Osteocyte (in vitro differentiated cells): ENCODE measurements at regions not wholly inside any gene's neighbourhood (a gene's known extent, or its start where the extent isn't known, plus 50 kb on each side); places are given as distances from the start of the nearest gene placed in this dataset.

Experiments used
- DNase-seq: peaks from one replicate; pipeline ENCODE4 v3.0.0; 2021; ENCODE audit warnings: mixed read lengths; ENCODE audit not compliant: unreplicated experiment; ENCODE audit errors: extremely low spot score
- H3K27ac Mint-ChIP-seq: one replicate; pipeline ENCODE4 v1.8.0; 2021; ENCODE audit warnings: mild to moderate bottlenecking, mixed read lengths; ENCODE audit not compliant: unreplicated experiment
- H3K27me3 Mint-ChIP-seq: one replicate; pipeline ENCODE4 v1.8.0; 2021; ENCODE audit warnings: mixed read lengths; ENCODE audit not compliant: unreplicated experiment
- H3K36me3 Mint-ChIP-seq: one replicate; pipeline ENCODE4 v1.8.0; 2021; ENCODE audit warnings: mixed read lengths; ENCODE audit not compliant: unreplicated experiment
- H3K4me1 Mint-ChIP-seq: one replicate; pipeline ENCODE4 v1.8.0; 2021; ENCODE audit warnings: mixed read lengths; ENCODE audit not compliant: unreplicated experiment
- H3K4me3 Mint-ChIP-seq: one replicate; pipeline ENCODE4 v1.8.0; 2021; ENCODE audit warnings: mild to moderate bottlenecking, moderate library complexity, mixed read lengths; ENCODE audit not compliant: unreplicated experiment
- H3K9me3 Mint-ChIP-seq: one replicate; pipeline ENCODE4 v1.8.0; 2021; ENCODE audit warnings: mixed read lengths; ENCODE audit not compliant: unreplicated experiment
- TF ChIP-seq, protein P1 (sequence below): fragments of 200-600 bp; sonication (generic); IDR thresholded peaks from 2 replicates; pipeline ENCODE4 v1.5.0; 2021; ENCODE audit warnings: antibody characterized with exemption, mild to moderate bottlenecking, moderate library complexity

DNA sequence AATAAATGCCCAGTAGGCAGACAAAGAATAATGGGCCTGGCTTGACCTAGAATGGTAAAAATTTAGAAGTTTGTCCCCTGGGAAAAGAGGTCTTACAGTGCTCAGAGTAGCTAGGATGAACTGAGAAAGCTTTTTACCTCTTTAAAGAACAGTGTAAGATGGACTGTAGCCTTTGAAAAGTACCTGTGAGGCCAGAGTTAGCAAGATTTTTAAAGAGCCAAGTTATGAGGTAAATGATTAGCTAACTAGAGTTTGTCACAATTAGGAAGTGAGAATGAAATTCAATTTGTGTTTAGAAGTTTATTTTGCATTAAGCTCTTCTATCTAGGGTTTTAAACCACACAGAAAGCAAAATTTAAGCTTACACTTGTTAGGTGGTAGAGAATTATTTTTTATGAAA lies 480.9 kb downstream of the ZIC1 start:
- H3K4me3 Mint-ChIP-seq = no peak overlapping the region
- TF ChIP-seq, protein P1, sequence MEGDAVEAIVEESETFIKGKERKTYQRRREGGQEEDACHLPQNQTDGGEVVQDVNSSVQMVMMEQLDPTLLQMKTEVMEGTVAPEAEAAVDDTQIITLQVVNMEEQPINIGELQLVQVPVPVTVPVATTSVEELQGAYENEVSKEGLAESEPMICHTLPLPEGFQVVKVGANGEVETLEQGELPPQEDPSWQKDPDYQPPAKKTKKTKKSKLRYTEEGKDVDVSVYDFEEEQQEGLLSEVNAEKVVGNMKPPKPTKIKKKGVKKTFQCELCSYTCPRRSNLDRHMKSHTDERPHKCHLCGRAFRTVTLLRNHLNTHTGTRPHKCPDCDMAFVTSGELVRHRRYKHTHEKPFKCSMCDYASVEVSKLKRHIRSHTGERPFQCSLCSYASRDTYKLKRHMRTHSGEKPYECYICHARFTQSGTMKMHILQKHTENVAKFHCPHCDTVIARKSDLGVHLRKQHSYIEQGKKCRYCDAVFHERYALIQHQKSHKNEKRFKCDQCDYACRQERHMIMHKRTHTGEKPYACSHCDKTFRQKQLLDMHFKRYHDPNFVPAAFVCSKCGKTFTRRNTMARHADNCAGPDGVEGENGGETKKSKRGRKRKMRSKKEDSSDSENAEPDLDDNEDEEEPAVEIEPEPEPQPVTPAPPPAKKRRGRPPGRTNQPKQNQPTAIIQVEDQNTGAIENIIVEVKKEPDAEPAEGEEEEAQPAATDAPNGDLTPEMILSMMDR = no peak
- H3K27ac Mint-ChIP-seq = no peak overlapping the region
- H3K36me3 Mint-ChIP-seq = peaks cover 2% of the 10 kb centered on the region
- H3K4me1 Mint-ChIP-seq = peaks cover 6% of the 10 kb centered on the region
- no peaks in the 10 kb centered on the region for H3K27me3 Mint-ChIP-seq
- H3K9me3 Mint-ChIP-seq = peaks cover 7% of the 10 kb centered on the region
- DNase-seq = no peak

DNA sequence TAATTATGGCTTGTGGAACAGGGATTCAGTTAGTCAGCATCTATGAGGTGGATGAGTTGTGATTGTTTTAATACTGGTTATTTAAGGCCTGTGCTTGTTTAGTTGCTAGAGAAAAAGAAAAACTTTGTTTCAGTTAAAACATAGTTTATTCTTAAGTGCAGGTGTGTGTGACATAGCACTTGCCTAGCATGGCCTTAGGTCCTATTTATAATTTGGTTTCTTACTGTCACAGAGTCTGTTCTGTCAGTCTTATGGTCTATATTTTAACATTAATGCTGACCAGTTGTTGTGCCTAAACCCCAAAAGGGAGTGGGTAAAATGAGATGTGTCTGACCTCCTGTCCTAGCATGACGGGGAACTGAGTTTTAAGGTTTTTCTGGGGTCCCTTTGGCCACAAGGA lies 486.3 kb downstream of the ZIC1 start:
- Mint-ChIP-seq H3K4me3 (no peak overlapping the region), H3K27ac (no peak overlapping the region), H3K27me3 (no peaks in the 10 kb centered on the region), H3K36me3 (no peaks in the 10 kb centered on the region), H3K4me1 (no peaks in the 10 kb centered on the region), H3K9me3 (no peaks in the 10 kb centered on the region)
- TF ChIP-seq, protein P1 = no peak
- DNase-seq = no peak

DNA sequence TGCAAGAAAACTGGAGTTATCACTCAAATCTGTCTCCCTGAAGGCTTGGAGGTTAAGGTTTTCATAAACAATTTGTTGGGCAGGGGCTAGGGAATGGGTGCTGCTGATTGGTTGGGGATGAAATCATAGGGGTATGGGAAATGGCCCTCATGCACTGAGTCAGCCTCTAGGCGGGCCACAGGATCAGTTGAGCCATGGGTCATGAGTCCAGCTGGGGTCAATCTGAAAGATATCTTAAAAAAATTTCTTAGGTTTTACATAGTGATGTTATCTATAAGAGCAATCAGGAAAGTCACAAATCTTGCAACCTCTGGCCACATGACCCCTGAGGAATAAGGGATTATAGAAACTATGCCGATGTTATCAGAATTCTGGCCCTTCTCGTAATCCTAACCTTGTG lies 491.7 kb downstream of the ZIC1 start:
- Mint-ChIP-seq H3K9me3 (no peaks in the 10 kb centered on the region), H3K4me3 (no peak overlapping the region), H3K4me1 (no peaks in the 10 kb centered on the region), H3K36me3 (no peaks in the 10 kb centered on the region), H3K27me3 (no peaks in the 10 kb centered on the region), H3K27ac (no peak overlapping the region)
- DNase-seq = no peak
- TF ChIP-seq, protein P1 = no peak

DNA sequence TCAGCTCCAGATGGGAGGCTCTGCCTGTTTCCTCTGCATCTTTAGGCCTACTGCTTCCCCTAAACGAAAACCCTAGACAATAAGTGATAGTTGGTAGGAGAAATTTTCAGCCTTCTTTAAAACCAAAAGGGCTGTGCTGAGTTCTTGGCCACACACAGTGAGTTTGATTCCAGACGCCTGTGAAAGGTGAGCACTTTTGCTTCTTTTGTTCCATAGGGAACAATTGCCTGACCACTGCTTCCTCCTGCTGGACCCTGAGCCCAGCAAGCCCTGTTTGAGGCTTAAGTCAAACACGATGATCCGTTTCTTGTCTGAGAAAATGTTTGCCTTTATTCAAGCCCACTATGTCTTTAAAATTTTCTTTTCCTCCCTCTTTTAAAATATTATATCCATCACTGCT lies 493.9 kb downstream of the ZIC1 start:
- no peaks in the 10 kb centered on the region for H3K27me3 Mint-ChIP-seq
- DNase-seq = no peak
- H3K9me3 Mint-ChIP-seq = no peaks in the 10 kb centered on the region
- no peak overlapping the region for H3K27ac Mint-ChIP-seq
- TF ChIP-seq, protein P1 = no peak
- H3K4me1 Mint-ChIP-seq = peaks cover 12% of the 10 kb centered on the region
- no peaks in the 10 kb centered on the region for H3K36me3 Mint-ChIP-seq
- no peak overlapping the region for H3K4me3 Mint-ChIP-seq

DNA sequence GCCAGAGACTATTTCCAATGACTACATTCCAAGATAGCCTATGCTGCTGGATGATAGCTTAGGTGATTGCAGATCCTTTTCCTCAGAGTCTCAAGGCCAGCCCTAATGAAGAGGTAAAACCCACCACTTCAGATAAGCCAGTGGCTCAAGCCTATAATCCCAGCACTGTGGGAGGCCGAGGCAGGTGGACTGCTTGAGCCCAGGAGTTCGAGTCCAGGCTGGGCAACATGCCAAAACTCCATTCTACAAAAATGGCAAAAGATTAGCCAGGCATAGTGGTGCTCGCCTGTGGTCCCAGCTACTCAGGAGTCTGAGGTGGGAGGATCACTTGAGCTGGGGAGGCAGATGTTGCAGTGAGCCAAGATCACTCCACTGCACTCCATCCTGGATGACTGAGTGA lies 495.3 kb downstream of the ZIC1 start:
- H3K36me3 Mint-ChIP-seq = no peaks in the 10 kb centered on the region
- H3K9me3 Mint-ChIP-seq = no peaks in the 10 kb centered on the region
- no peak overlapping the region for H3K4me3 Mint-ChIP-seq
- TF ChIP-seq, protein P1 = no peak
- H3K27ac Mint-ChIP-seq = no peak overlapping the region
- H3K27me3 Mint-ChIP-seq = no peaks in the 10 kb centered on the region
- peaks cover 12% of the 10 kb centered on the region for H3K4me1 Mint-ChIP-seq
- DNase-seq = no peak
